ENCODE measurements at regions not wholly inside any gene's neighbourhood (a gene's known extent, or its start where the extent isn't known, plus 50 kb on each side); places are given as distances from the start of the nearest gene placed in this dataset.

DNA sequence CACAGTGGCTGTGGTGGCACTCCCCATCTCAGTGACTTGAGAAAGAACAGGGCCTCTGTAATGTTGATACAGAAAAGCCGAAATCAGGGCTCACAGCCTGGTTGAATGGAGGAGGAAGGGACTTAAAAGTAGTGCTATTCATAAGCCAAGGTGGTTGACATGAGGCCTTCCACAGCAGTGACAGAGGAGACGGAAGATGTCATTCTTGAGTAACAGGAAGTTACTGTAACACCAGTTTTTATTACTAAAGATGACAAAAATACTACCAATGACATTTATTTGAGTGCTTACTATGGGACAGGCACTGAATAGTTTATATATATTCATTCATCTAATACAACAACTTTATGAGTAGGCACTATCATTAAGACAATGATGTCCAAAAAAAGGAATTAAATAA, 52.8 kb upstream of the GNG12 start:
- Histone ChIP-seq H2AFZ (ENCODE audit: insufficient read depth, low read length, poor library complexity) (no peak overlapping the region), H4K91ac (ENCODE audit: low read depth, low read length) (no peak overlapping the region), H2BK120ac (ENCODE audit: insufficient read depth, low read length, poor library complexity) (no peak overlapping the region), H3K4me2 (ENCODE audit: low read length) (no peak overlapping the region), H3K27ac (ENCODE audit: low read depth, low read length) (no peak overlapping the region), H4K8ac (ENCODE audit: low read depth, low read length) (no peak overlapping the region), H2AK5ac (ENCODE audit: low read length) (no peak overlapping the region), H3K36me3 (ENCODE audit: control insufficient read depth in 1 of 2, insufficient read depth in 2 of 2, low read length in 2 of 2) (no peaks in the 10 kb centered on the region), H2BK5ac (ENCODE audit: low read depth, low read length, poor library complexity) (no peak overlapping the region), H3K4ac (ENCODE audit: low read depth, low read length) (no peak overlapping the region), H3K27me3 (ENCODE audit: insufficient read depth, low read length) (no peaks in the 10 kb centered on the region), H3K4me3 (ENCODE audit: low read depth, low read length) (no peak overlapping the region), H3K79me1 (ENCODE audit: low read length) (peaks cover 5% of the 10 kb centered on the region), H3K79me2 (ENCODE audit: control insufficient read depth, insufficient read depth, low read length, poor library complexity) (no peaks in the 10 kb centered on the region), H2BK12ac (ENCODE audit: low read length) (no peak overlapping the region), H3K4me1 (ENCODE audit: control insufficient read depth in 1 of 2, insufficient read depth in 2 of 2, low read length in 2 of 2) (peaks cover 7 to 18% of the 10 kb centered on the region in 2 experiments), H3K14ac (ENCODE audit: low read length) (no peak overlapping the region), H3K9ac (ENCODE audit: low read length) (no peak overlapping the region), H3K18ac (ENCODE audit: low read length) (no peak overlapping the region), H3K23ac (ENCODE audit: low read length) (no peak overlapping the region), H3K9me3 (ENCODE audit: insufficient read depth, low read depth, low read length) (no peaks in the 10 kb centered on the region), H4K12ac (ENCODE audit: low read depth, low read length) (no peak overlapping the region)
- no CpG with 5 or more reads among the region's 2 CpGs for WGBS (ENCODE audit: extremely low coverage, insufficient coverage, insufficient read length)
- no peak for DNase-seq

DNA sequence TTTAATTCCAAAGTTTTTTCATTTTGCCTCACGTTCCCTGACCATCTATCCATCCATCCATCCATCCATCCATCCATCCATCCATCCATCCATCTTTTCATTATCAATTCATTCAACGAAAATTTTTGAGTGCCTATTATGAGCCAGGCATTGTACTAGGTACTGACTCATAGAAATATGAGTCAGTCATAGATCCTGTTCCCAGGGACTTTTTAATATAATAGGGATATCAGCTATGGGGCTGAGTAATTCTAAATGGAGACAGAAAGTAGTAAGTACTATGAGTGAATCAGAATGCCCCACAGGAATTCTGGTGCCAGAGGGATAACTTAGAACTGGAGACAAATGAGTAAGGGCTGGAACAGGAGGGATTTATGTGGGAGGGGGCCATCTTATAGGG, 49.8 kb upstream of the GNG12 start:
- Histone ChIP-seq H4K8ac (ENCODE audit: low read depth, low read length) (no peak overlapping the region), H3K9me3 (ENCODE audit: insufficient read depth, low read depth, low read length) (no peaks in the 10 kb centered on the region), H3K18ac (ENCODE audit: low read length) (no peak overlapping the region), H2AFZ (ENCODE audit: insufficient read depth, low read length, poor library complexity) (no peak overlapping the region), H3K79me1 (ENCODE audit: low read length) (no peaks in the 10 kb centered on the region), H3K4ac (ENCODE audit: low read depth, low read length) (no peak overlapping the region), H2AK5ac (ENCODE audit: low read length) (no peak overlapping the region), H3K4me3 (ENCODE audit: low read depth, low read length) (no peak overlapping the region), H3K9ac (ENCODE audit: low read length) (no peak overlapping the region), H3K4me2 (ENCODE audit: low read length) (no peak overlapping the region), H4K12ac (ENCODE audit: low read depth, low read length) (no peak overlapping the region), H2BK12ac (ENCODE audit: low read length) (no peak overlapping the region), H3K79me2 (ENCODE audit: control insufficient read depth, insufficient read depth, low read length, poor library complexity) (no peaks in the 10 kb centered on the region), H2BK5ac (ENCODE audit: low read depth, low read length, poor library complexity) (no peak overlapping the region), H2BK120ac (ENCODE audit: insufficient read depth, low read length, poor library complexity) (no peak overlapping the region), H4K91ac (ENCODE audit: low read depth, low read length) (no peak overlapping the region), H3K27me3 (ENCODE audit: insufficient read depth, low read length) (no peaks in the 10 kb centered on the region), H3K14ac (ENCODE audit: low read length) (no peak overlapping the region), H3K4me1 (ENCODE audit: control insufficient read depth in 1 of 2, insufficient read depth in 2 of 2, low read length in 2 of 2) (peaks cover 3% of the 10 kb centered on the region in 2 experiments), H3K27ac (ENCODE audit: low read depth, low read length) (no peak overlapping the region), H3K36me3 (ENCODE audit: control insufficient read depth in 1 of 2, insufficient read depth in 2 of 2, low read length in 2 of 2) (no peaks in the 10 kb centered on the region), H3K23ac (ENCODE audit: low read length) (no peak overlapping the region)
- no peak for DNase-seq
- WGBS (ENCODE audit: extremely low coverage, insufficient coverage, insufficient read length): no CpG with 5 or more reads among the region's 2 CpGs
